GM13977 (cell line): ENCODE measurements at regions not wholly inside any gene's neighbourhood (a gene's known extent, or its start where the extent isn't known, plus 50 kb on each side); places are given as distances from the start of the nearest gene placed in this dataset.

Experiments used
- DNase-seq: peaks from one replicate; pipeline ENCODE4 v3.0.0; 2012; ENCODE audit warnings: low spot score
- CTCF ChIP-seq: IDR thresholded peaks from 2 replicates; pipeline ENCODE4 v1.5.1; 2012; ENCODE audit warnings: mild to moderate bottlenecking, control low read depth; ENCODE audit not compliant: insufficient read depth; ENCODE audit errors: extremely low read depth, missing control alignments
- in situ Hi-C: fragments of 300-500 bp; cut with MboI; formaldehyde crosslinking; loops from one replicate; pipeline ENCODE4 v1.12.0; 2022; ENCODE audit warnings: low sequenced_read_pairs, low pct_unique_long_range_greater_than_20kb, mixed read lengths, inconsistent platforms; ENCODE audit not compliant: unreplicated experiment

GRCh38 chr18:29234751-29235150 is 1057.8 kb upstream of the CDH2 start:
- no peak for TF ChIP-seq CTCF
- DNase-seq, result no peak
- in situ Hi-C loops, result no loop called here

GRCh38 chr18:29226213-29226612 is 1049.3 kb upstream of the CDH2 start:
- no peak for TF ChIP-seq CTCF
- no peak for DNase-seq
- in situ Hi-C loops, result no loop called here

- in situ Hi-C loops, result no loop called here
- no peak for DNase-seq
Observed at GRCh38 chr18:29225351-29225750, 1048.4 kb upstream of the CDH2 start.

GRCh38 chr18:29218091-29218490 is 1041.2 kb upstream of the CDH2 start:
- no peak for TF ChIP-seq CTCF
- in situ Hi-C loops, result no loop called here
- no peak for DNase-seq

More at GRCh38 chr18:29225351-29225750, 1048.4 kb upstream of the CDH2 start:
- no peak for TF ChIP-seq CTCF

- TF ChIP-seq CTCF, result no peak
- no peak for DNase-seq
- in situ Hi-C loops, result no loop called here
Observed at GRCh38 chr18:29217124-29217915, 1040.4 kb upstream of the CDH2 start.

GRCh38 chr18:29198834-29199233 is 1021.9 kb upstream of the CDH2 start:
- in situ Hi-C loops, result no loop called here
- no peak for DNase-seq
- TF ChIP-seq CTCF, result no peak
